IMR-90 (cell line): ENCODE measurements at regions not wholly inside any gene's neighbourhood (a gene's known extent, or its start where the extent isn't known, plus 50 kb on each side); places are given as distances from the start of the nearest gene placed in this dataset.

Experiments
- ATAC-seq: fragments of 200-7000 bp; cut with Tn5 transposase; 2 replicates; pipeline ENCODE4 v1.9.1; 2020; ENCODE audit warnings: low read depth, mild to moderate bottlenecking, moderate library complexity
- BruUV-seq: library from RNA; stranded (reverse); fragments of 400-500 nt; replicated peaks from 2 replicates; lab custom pipeline; 2021; lab: Mats Ljungman, UMichigan
- CTCF ChIA-PET: fragments of 300-600 bp; formaldehyde crosslinking; extraction: SDS; loops from one replicate; lab custom pipeline; 2021; ENCODE audit warnings: antibody characterized with exemption; lab: Yijun Ruan, JAX
- POLR2A ChIA-PET: fragments of 300-600 bp; sonication (Branson Sonifier 250); formaldehyde crosslinking; loops from one replicate; lab custom pipeline; 2022; ENCODE audit warnings: antibody characterized with exemption; ENCODE audit not compliant: unreplicated experiment; lab: Charles Lee
- DNase-seq: peaks from one replicate; pipeline ENCODE4 v3.0.0; 2013
- H2AFZ ChIP-seq: replicated peaks from 2 replicates; pipeline ENCODE3; 2013; ENCODE audit warnings: low read length, mild to moderate bottlenecking; ENCODE audit not compliant: poor library complexity
- H2AK5ac ChIP-seq: 2 replicates; pipeline ENCODE4 v1.6.1; 2013; ENCODE audit warnings: low read depth, low read length, inconsistent platforms
- H2AK9ac ChIP-seq: replicated peaks from 2 replicates; pipeline ENCODE3; 2013; ENCODE audit warnings: mild to moderate bottlenecking, low read depth, low read length, moderate library complexity; ENCODE audit not compliant: poor library complexity
- H2BK120ac ChIP-seq: 2 replicates; pipeline ENCODE4 v1.6.1; 2013; ENCODE audit warnings: low read depth, low read length, inconsistent platforms
- H2BK15ac ChIP-seq: 3 replicates; pipeline ENCODE4 v1.6.1; 2013; ENCODE audit warnings: low read depth, low read length, inconsistent platforms
- H2BK20ac ChIP-seq: 2 replicates; pipeline ENCODE4 v1.6.1; 2013; ENCODE audit warnings: low read depth, mild to moderate bottlenecking, inconsistent platforms, low read length, moderate library complexity
- H2BK5ac ChIP-seq: 2 replicates; pipeline ENCODE4 v1.6.1; 2013; ENCODE audit warnings: mild to moderate bottlenecking, low read depth, low read length, inconsistent platforms; ENCODE audit not compliant: poor library complexity, severe bottlenecking
- H3K14ac ChIP-seq: replicated peaks from 2 replicates; pipeline ENCODE4 v1.6.1; 2013; ENCODE audit warnings: low read depth, low read length, inconsistent platforms
- H3K18ac ChIP-seq: 2 replicates; pipeline ENCODE4 v1.6.1; 2013; ENCODE audit warnings: low read depth, low read length, control low read depth
- H3K23ac ChIP-seq: 2 replicates; pipeline ENCODE4 v1.6.1; 2013; ENCODE audit warnings: low read depth, low read length, inconsistent platforms
- H3K27ac ChIP-seq: 2 replicates; pipeline ENCODE4 v1.5.1; 2013; ENCODE audit warnings: mild to moderate bottlenecking, control low read depth, low read length; ENCODE audit not compliant: insufficient read depth
- H3K27me3 ChIP-seq: 2 replicates; pipeline ENCODE4 v1.6.1; 2013; ENCODE audit warnings: low read length; ENCODE audit not compliant: control insufficient read depth, insufficient read depth
- H3K36me3 ChIP-seq: 2 replicates; pipeline ENCODE4 v1.6.1; 2013; ENCODE audit warnings: low read length, mixed read lengths; ENCODE audit not compliant: control insufficient read depth, insufficient read depth
- H3K4ac ChIP-seq: 2 replicates; pipeline ENCODE4 v1.6.1; 2013; ENCODE audit warnings: low read depth, low read length, inconsistent platforms
- H3K4me1 ChIP-seq: 2 replicates; pipeline ENCODE4 v1.6.1; 2013; ENCODE audit warnings: low read length, mixed read lengths; ENCODE audit not compliant: control insufficient read depth, insufficient read depth
- H3K4me2 ChIP-seq: 2 replicates; pipeline ENCODE4 v1.6.1; 2013; ENCODE audit warnings: low read depth, mild to moderate bottlenecking, control low read depth, low read length, moderate library complexity
- H3K4me3 ChIP-seq: 2 replicates; pipeline ENCODE4 v1.5.1; 2013; ENCODE audit warnings: low read depth, mild to moderate bottlenecking, control low read depth, low read length, moderate library complexity; ENCODE audit not compliant: insufficient read depth
- H3K56ac ChIP-seq: 2 replicates; pipeline ENCODE4 v1.6.1; 2013; ENCODE audit warnings: low read length, inconsistent platforms; ENCODE audit not compliant: insufficient read depth; ENCODE audit errors: extremely low read depth
- H3K79me1 ChIP-seq, 2 experiments: 2 replicates each; pipeline ENCODE4 v1.6.1; 2013; ENCODE audit warnings: low read length in 2 of 2, inconsistent platforms in 1 of 2, low read depth in 1 of 2
- H3K9ac ChIP-seq: 2 replicates; pipeline ENCODE4 v1.6.1; 2013; ENCODE audit warnings: low read depth, low read length, control low read depth
- H3K9me1 ChIP-seq: 2 replicates; pipeline ENCODE4 v1.6.1; 2013; ENCODE audit warnings: low read length, inconsistent platforms; ENCODE audit not compliant: insufficient read depth
- H3K9me3 ChIP-seq: 2 replicates; pipeline ENCODE4 v1.6.1; 2013; ENCODE audit warnings: low read length; ENCODE audit not compliant: control insufficient read depth, insufficient read depth
- H4K20me1 ChIP-seq: 2 replicates; pipeline ENCODE4 v1.6.1; 2013; ENCODE audit warnings: low read length, inconsistent platforms; ENCODE audit not compliant: insufficient read depth
- H4K5ac ChIP-seq: 2 replicates; pipeline ENCODE4 v1.6.1; 2013; ENCODE audit warnings: mild to moderate bottlenecking, low read depth, low read length, control low read depth
- H4K8ac ChIP-seq, 2 experiments: 2 replicates each; pipeline ENCODE4 v1.6.1; 2013; ENCODE audit warnings: low read depth in 2 of 2, low read length in 2 of 2, control low read depth in 1 of 2, inconsistent platforms in 1 of 2
- H4K91ac ChIP-seq: 2 replicates; pipeline ENCODE4 v1.6.1; 2013; ENCODE audit warnings: low read depth, low read length, inconsistent platforms; ENCODE audit not compliant: insufficient read depth
- BHLHE40 ChIP-seq: fragments of 150-350 bp; IDR thresholded peaks from 2 replicates; pipeline ENCODE4 v1.6.1; 2016; ENCODE audit warnings: mild to moderate bottlenecking, low read depth, low read length
- MAFK ChIP-seq: IDR thresholded peaks from 2 replicates; pipeline ENCODE4 v1.6.1; 2012; ENCODE audit warnings: low read depth, low read length, improper control_type of control experiment
- MAZ ChIP-seq: IDR thresholded peaks from 2 replicates; pipeline ENCODE4 v1.6.1; 2012; ENCODE audit warnings: low read depth, mild to moderate bottlenecking, low read length, improper control_type of control experiment, moderate library complexity, borderline replicate concordance
- NFE2L2 ChIP-seq: fragments of 150-350 bp; IDR thresholded peaks from 2 replicates; pipeline ENCODE4 v1.6.1; 2016; ENCODE audit warnings: low read depth, mild to moderate bottlenecking, low read length
- SMC3 ChIP-seq: fragments of 150-350 bp; IDR thresholded peaks from 2 replicates; pipeline ENCODE4 v1.6.1; 2016; ENCODE audit warnings: low read depth, mild to moderate bottlenecking, antibody characterized with exemption, low read length, moderate library complexity
- WGBS, 2 experiments: methylation state at CpG; one replicate each; pipeline versions ENCODE4 v1.1.5 to v1.1.7; 2013; ENCODE audit warnings: missing lambda C conversion rate in 2 of 2; ENCODE audit not compliant: insufficient read length in 1 of 2; ENCODE audit errors: extremely low coverage in 2 of 2; 5-methylcytosine and 5-hydroxymethylcytosine counted together
- dilution Hi-C: fragments of 300-500 bp; cut with HindIII; formaldehyde crosslinking; loops from one replicate; pipeline ENCODE4 v1.14.3; 2018; ENCODE audit warnings: low sequenced_read_pairs; ENCODE audit not compliant: unreplicated experiment
- in situ Hi-C: fragments of 300-500 bp; cut with MboI; formaldehyde crosslinking; loops from 3 replicates; pipeline ENCODE4 v1.14.3; 2019; ENCODE audit warnings: low sequenced_read_pairs, inconsistent platforms, mixed read lengths
- intact Hi-C: fragments of 100-400 bp; cut with micrococcal nuclease; formaldehyde crosslinking; loops from 2 replicates; pipeline ENCODE4 v1.10.0; 2022
- TF ChIP-seq, protein P1 (sequence below): fragments of 150-350 bp; IDR thresholded peaks from 2 replicates; pipeline ENCODE4 v1.6.1; 2017; ENCODE audit warnings: mild to moderate bottlenecking, antibody characterized with exemption, low read length, low read depth
- TF ChIP-seq, protein P2 (sequence below): fragments of 150-350 bp; IDR thresholded peaks from 2 replicates; pipeline ENCODE4 v1.6.1; 2016; ENCODE audit warnings: low read depth, mild to moderate bottlenecking, low read length, moderate library complexity, borderline replicate concordance

DNA sequence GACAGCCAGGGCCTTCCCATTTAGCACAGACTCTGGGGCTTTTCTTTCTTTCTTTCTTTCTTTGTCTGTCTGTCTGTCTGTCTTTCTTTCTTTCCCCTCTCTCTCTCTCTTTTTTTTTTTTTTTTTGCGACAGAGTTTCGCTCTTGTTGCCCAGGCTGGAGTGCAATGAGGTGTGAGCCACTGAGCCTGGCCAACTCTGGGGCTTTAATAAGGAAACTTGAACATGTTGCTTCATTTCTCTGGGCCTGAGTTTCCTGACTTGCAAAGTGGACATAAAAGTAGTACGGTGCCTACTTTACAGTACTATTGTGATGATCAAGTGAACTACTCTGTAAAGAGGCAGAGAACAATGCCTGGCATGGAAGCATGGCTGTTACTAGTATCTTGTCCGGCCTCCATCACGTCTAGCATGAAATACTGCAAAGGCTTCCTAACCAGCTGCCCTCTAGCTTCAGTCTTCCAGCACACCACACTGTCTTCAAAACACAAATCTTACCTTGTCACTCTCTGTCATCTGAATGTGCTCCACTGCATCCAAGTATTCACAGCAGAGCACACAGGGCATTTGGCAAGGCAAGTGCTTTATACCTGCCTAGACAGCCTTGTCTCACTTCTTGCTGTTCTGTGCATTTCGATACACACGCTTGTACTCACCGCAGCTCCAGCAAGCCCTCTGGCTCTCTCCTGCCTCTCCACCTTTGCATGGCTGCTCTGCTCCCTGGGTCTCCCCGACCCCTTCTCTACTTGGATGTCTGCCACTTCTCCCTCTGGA lies 96.7 kb downstream of the IRF2BPL start:
- Histone ChIP-seq H3K36me3 (no peaks in the 10 kb centered on the region), H3K9me1 (0 out of 2 replicates have a peak, but pooled peaks cover 5% of the 10 kb centered on the region), H3K18ac (no peak overlapping the region), H2BK120ac (no peak overlapping the region), H2AK9ac (no peak overlapping the region), H4K5ac (no peak overlapping the region), H3K27me3 (no peaks in the 10 kb centered on the region), H3K4ac (no peak overlapping the region), H4K91ac (no peak overlapping the region; the same call in 1 of the 2 replicates), H2BK20ac (no peak overlapping the region), H2BK15ac (no peak overlapping the region; the same call in 2 of the 3 replicates), H4K20me1 (no peaks in the 10 kb centered on the region), H3K9me3 (no peaks in the 10 kb centered on the region), H2BK5ac (no peak overlapping the region), H3K4me3 (no peak overlapping the region), H3K27ac (no peak overlapping the region), H2AFZ (no peak overlapping the region), H3K14ac (no peak overlapping the region), H3K9ac (no peak overlapping the region), H3K79me1 (no peaks in the 10 kb centered on the region), H4K8ac (no peak overlapping the region), H3K4me2 (no peak overlapping the region), H2AK5ac (no peak overlapping the region), H3K4me1 (peaks cover 16% of the 10 kb centered on the region; the same call in 1 of the 2 replicates), H3K56ac (no peak overlapping the region), H3K23ac (no peak overlapping the region)
- DNase-seq (no peak), ATAC-seq (no peak)
- ChIA-PET CTCF (no interaction called here), POLR2A (no interaction called here)
- TF ChIP-seq MAZ (no peak), MAFK (no peak), BHLHE40 (no peak), NFE2L2 (no peak), SMC3 (no peak)
- TF ChIP-seq, protein P1, sequence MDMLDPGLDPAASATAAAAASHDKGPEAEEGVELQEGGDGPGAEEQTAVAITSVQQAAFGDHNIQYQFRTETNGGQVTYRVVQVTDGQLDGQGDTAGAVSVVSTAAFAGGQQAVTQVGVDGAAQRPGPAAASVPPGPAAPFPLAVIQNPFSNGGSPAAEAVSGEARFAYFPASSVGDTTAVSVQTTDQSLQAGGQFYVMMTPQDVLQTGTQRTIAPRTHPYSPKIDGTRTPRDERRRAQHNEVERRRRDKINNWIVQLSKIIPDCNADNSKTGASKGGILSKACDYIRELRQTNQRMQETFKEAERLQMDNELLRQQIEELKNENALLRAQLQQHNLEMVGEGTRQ, result no peak
- TF ChIP-seq, protein P2, sequence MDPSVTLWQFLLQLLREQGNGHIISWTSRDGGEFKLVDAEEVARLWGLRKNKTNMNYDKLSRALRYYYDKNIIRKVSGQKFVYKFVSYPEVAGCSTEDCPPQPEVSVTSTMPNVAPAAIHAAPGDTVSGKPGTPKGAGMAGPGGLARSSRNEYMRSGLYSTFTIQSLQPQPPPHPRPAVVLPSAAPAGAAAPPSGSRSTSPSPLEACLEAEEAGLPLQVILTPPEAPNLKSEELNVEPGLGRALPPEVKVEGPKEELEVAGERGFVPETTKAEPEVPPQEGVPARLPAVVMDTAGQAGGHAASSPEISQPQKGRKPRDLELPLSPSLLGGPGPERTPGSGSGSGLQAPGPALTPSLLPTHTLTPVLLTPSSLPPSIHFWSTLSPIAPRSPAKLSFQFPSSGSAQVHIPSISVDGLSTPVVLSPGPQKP, result no peak
- no TSS peak for BruUV-seq
- intact Hi-C loops (no loop called here), in situ Hi-C loops (no loop called here), dilution Hi-C loops (no loop called here)
- WGBS, 2 experiments, result 85% methylated on average over 7 of the region's 9 CpGs; no CpG with 5 or more reads in 1 of the 2 experiments
